PC-9 (cell line): ENCODE measurements at regions not wholly inside any gene's neighbourhood (a gene's known extent, or its start where the extent isn't known, plus 50 kb on each side); places are given as distances from the start of the nearest gene placed in this dataset.

ENCODE experiments used
- EZH2 ChIP-seq: fragments of 200-600 bp; sonication (generic); IDR thresholded peaks from 2 replicates; pipeline ENCODE4 v1.8.0; 2017; ENCODE audit warnings: antibody characterized with exemption, low read depth
- TF ChIP-seq, protein P1 (sequence below): fragments of 200-600 bp; sonication (generic); conservative IDR thresholded peaks from 2 replicates; pipeline ENCODE4 v1.6.1; 2017; ENCODE audit warnings: mixed run types, antibody characterized with exemption, mild to moderate bottlenecking, moderate library complexity

DNA sequence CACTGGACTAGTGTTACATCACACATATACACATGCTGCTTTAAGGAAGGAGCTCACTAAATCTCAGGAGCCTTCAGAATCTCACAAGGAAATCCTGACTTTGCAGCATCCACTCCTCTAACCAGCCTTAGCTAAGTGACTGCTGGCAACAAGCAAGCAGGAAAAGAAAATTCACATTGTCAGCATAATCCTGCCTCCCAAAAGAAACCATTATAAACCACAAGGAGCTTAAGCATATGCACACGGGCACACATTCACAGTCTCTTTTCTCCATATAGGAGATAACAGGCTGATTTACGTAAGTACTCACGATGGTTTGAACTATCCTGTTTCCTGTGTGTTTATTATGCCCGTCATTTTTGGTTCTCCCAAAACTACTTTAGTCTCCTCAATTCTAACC, 136.3 kb downstream of the TMEM144 start:
- TF ChIP-seq, protein P1, sequence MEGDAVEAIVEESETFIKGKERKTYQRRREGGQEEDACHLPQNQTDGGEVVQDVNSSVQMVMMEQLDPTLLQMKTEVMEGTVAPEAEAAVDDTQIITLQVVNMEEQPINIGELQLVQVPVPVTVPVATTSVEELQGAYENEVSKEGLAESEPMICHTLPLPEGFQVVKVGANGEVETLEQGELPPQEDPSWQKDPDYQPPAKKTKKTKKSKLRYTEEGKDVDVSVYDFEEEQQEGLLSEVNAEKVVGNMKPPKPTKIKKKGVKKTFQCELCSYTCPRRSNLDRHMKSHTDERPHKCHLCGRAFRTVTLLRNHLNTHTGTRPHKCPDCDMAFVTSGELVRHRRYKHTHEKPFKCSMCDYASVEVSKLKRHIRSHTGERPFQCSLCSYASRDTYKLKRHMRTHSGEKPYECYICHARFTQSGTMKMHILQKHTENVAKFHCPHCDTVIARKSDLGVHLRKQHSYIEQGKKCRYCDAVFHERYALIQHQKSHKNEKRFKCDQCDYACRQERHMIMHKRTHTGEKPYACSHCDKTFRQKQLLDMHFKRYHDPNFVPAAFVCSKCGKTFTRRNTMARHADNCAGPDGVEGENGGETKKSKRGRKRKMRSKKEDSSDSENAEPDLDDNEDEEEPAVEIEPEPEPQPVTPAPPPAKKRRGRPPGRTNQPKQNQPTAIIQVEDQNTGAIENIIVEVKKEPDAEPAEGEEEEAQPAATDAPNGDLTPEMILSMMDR = no peak
- TF ChIP-seq EZH2 = no peak
